ENCODE measurements at regions not wholly inside any gene's neighbourhood (a gene's known extent, or its start where the extent isn't known, plus 50 kb on each side); places are given as distances from the start of the nearest gene placed in this dataset.
"Not testable (repeated sequence)": the region's sequence is repeated elsewhere in the genome, so short reads cannot be mapped to it uniquely, and the experiment has no call there.

- H3K4me1 ChIP-seq: peaks cover 6% of the 10 kb centered on the region; the same call in 1 of the 2 replicates
- H3K9me3 ChIP-seq: 0 out of 2 replicates have a peak, but pooled peaks cover 5% of the 10 kb centered on the region
- H3K36me3 ChIP-seq: no peaks in the 10 kb centered on the region
- no peaks in the 10 kb centered on the region for H3K27me3 ChIP-seq
- H3K4me3 ChIP-seq (ENCODE audit: low read depth, low read length): no peak overlapping the region
- DNase-seq: no peak
- TF ChIP-seq, protein P1, sequence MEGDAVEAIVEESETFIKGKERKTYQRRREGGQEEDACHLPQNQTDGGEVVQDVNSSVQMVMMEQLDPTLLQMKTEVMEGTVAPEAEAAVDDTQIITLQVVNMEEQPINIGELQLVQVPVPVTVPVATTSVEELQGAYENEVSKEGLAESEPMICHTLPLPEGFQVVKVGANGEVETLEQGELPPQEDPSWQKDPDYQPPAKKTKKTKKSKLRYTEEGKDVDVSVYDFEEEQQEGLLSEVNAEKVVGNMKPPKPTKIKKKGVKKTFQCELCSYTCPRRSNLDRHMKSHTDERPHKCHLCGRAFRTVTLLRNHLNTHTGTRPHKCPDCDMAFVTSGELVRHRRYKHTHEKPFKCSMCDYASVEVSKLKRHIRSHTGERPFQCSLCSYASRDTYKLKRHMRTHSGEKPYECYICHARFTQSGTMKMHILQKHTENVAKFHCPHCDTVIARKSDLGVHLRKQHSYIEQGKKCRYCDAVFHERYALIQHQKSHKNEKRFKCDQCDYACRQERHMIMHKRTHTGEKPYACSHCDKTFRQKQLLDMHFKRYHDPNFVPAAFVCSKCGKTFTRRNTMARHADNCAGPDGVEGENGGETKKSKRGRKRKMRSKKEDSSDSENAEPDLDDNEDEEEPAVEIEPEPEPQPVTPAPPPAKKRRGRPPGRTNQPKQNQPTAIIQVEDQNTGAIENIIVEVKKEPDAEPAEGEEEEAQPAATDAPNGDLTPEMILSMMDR (IDR thresholded peaks at IDR 0.05; ENCODE audit: low read depth, low read length): no peak
These were observed 138.1 kb downstream of the DIRAS2 start for GRCh38 chr9:90504486-90504885.

DNA sequence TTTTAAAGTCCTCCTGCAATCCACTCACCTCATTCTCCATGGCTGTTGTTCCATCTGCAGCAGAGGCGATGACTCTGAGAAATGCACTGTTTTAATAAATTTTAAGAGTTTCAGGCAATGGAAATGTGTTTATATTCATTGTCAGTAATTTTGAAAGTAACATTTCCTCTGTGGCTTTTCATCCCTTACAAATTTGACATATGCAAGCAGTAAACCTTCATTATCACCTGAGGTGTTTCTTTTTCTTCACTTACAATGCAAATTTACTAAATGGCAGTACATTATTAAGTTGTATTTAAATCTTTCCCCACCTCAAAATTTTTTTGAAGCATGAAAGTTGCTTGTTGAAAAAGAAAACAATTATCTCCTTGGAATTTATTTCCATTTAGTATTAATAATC lies 136.9 kb downstream of the DIRAS2 start:
- no peak overlapping the region for H3K4me3 ChIP-seq (ENCODE audit: low read depth, low read length)
- peaks cover 6% of the 10 kb centered on the region; the same call in 1 of the 2 replicates for H3K4me1 ChIP-seq
- H3K27me3 ChIP-seq: no peaks in the 10 kb centered on the region
- TF ChIP-seq, protein P1 (IDR thresholded peaks at IDR 0.05; ENCODE audit: low read depth, low read length): no peak
- H3K9me3 ChIP-seq: 0 out of 2 replicates have a peak, but pooled peaks cover 5% of the 10 kb centered on the region
- no peak for DNase-seq
- no peaks in the 10 kb centered on the region for H3K36me3 ChIP-seq

- not testable (repeated sequence) for H3K36me3 ChIP-seq; H3K27me3 ChIP-seq; H3K4me1 ChIP-seq; H3K4me3 ChIP-seq (ENCODE audit: low read depth, low read length); DNase-seq; H3K9me3 ChIP-seq
These were observed 136.2 kb downstream of the DIRAS2 start for GRCh38 chr9:90506402-90506801.

DNA sequence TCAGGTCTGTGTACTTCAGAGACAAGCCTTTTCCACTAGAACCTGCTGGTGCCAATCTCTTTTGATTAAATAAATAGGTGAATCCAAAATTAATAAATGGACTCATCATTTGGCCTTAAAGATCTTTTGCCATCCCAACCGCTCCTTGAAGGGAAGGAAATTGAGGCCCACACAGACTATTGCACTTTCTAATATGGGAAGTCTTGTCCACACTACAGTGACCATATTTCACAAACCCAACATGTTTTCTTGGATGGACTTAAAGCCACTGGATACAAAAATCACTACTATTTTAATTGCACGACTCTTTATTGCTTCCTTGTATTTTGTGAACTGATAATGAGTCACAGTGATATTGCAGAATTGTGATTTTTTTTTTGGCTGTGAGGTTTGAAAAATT lies 135.0 kb downstream of the DIRAS2 start:
- TF ChIP-seq, protein P1 (IDR thresholded peaks at IDR 0.05; ENCODE audit: low read depth, low read length): no peak
- peaks cover 6% of the 10 kb centered on the region; the same call in 1 of the 2 replicates for H3K4me1 ChIP-seq
- 0 out of 2 replicates have a peak, but pooled peaks cover 5% of the 10 kb centered on the region for H3K9me3 ChIP-seq
- no peak for DNase-seq
- H3K4me3 ChIP-seq (ENCODE audit: low read depth, low read length): no peak overlapping the region
- H3K27me3 ChIP-seq: no peaks in the 10 kb centered on the region
- H3K36me3 ChIP-seq: no peaks in the 10 kb centered on the region

- no peaks in the 10 kb centered on the region for H3K9me3 ChIP-seq
- H3K36me3 ChIP-seq: no peaks in the 10 kb centered on the region
- H3K4me3 ChIP-seq (ENCODE audit: low read depth, low read length): no peak overlapping the region
- no peaks in the 10 kb centered on the region for H3K27me3 ChIP-seq
- DNase-seq: no peak
- TF ChIP-seq, protein P1 (IDR thresholded peaks at IDR 0.05; ENCODE audit: low read depth, low read length): no peak
- peaks cover 6% of the 10 kb centered on the region; the same call in 1 of the 2 replicates for H3K4me1 ChIP-seq
These were observed 133.7 kb downstream of the DIRAS2 start for GRCh38 chr9:90508940-90509339.

GRCh38 chr9:90511711-90512110 lies 130.9 kb downstream of the DIRAS2 start:
- H3K4me3 ChIP-seq (ENCODE audit: low read depth, low read length): no peak overlapping the region
- no peaks in the 10 kb centered on the region for H3K27me3 ChIP-seq
- TF ChIP-seq, protein P1 (IDR thresholded peaks at IDR 0.05; ENCODE audit: low read depth, low read length): no peak
- H3K4me1 ChIP-seq: peaks cover 6% of the 10 kb centered on the region; the same call in 1 of the 2 replicates
- H3K9me3 ChIP-seq: no peaks in the 10 kb centered on the region
- no peaks in the 10 kb centered on the region for H3K36me3 ChIP-seq
- DNase-seq: no peak

GRCh38 chr9:90514877-90515276 lies 127.7 kb downstream of the DIRAS2 start:
- TF ChIP-seq, protein P1 (IDR thresholded peaks at IDR 0.05; ENCODE audit: low read depth, low read length): no peak
- Histone ChIP-seq H3K4me3 (ENCODE audit: low read depth, low read length) (no peak overlapping the region), H3K9me3 (no peaks in the 10 kb centered on the region; the same call in 1 of the 2 replicates), H3K27me3 (no peaks in the 10 kb centered on the region), H3K4me1 (no peaks in the 10 kb centered on the region), H3K36me3 (no peaks in the 10 kb centered on the region)
- DNase-seq: no peak
